ENCODE measurements at regions not wholly inside any gene's neighbourhood (a gene's known extent, or its start where the extent isn't known, plus 50 kb on each side); places are given as distances from the start of the nearest gene placed in this dataset.

GRCh38 chr1:118254491-118255425 lies 69.7 kb upstream of the SPAG17 start:
- TF ChIP-seq CTCF (IDR thresholded peaks at IDR 0.05) (no peak), POLR2AphosphoS5 (IDR thresholded peaks at IDR 0.05) (no peak), POLR2A (IDR thresholded peaks at IDR 0.05) (no peak), EP300 (IDR thresholded peaks at IDR 0.05) (no peak)
